H1 (cell line): ENCODE measurements at regions not wholly inside any gene's neighbourhood (a gene's known extent, or its start where the extent isn't known, plus 50 kb on each side); places are given as distances from the start of the nearest gene placed in this dataset.

Experiments used
- CTCF ChIA-PET: fragments of 300-600 bp; sonication (Branson Sonifier 250); formaldehyde crosslinking; loops from one replicate; lab custom pipeline; 2021; ENCODE audit not compliant: partially characterized antibody; lab: Charles Lee
- POLR2A ChIA-PET: fragments of 300-600 bp; sonication (Branson Sonifier 250); formaldehyde crosslinking; loops from one replicate; lab custom pipeline; 2021; ENCODE audit warnings: inconsistent platforms; ENCODE audit not compliant: partially characterized antibody; lab: Charles Lee
- DNase-seq, 2 experiments: peaks; one replicate each; pipeline versions ENCODE4 v3.0.0 to v3.0.0-alpha.2; 2010 to 2022; ENCODE audit warnings: low spot score in 2 of 2, low read depth in 1 of 2, mixed read lengths in 1 of 2
- FAIRE-seq: peaks from 2 replicates; lab custom pipeline; 2011; peaks lifted over from hg19 to GRCh38; lab: Jason Lieb, UNC
- H2AFZ ChIP-seq: 2 replicates; pipeline ENCODE4 v1.8.1; 2012; ENCODE audit warnings: low read length, inconsistent platforms
- H2AK5ac ChIP-seq: 2 replicates; pipeline ENCODE4 v1.6.1; 2013; ENCODE audit warnings: low read depth, low read length
- H2BK120ac ChIP-seq: replicated peaks from 2 replicates; pipeline ENCODE3; 2013; ENCODE audit warnings: low read depth, low read length, inconsistent platforms
- H2BK12ac ChIP-seq: 2 replicates; pipeline ENCODE4 v1.6.1; 2013; ENCODE audit warnings: low read depth, low read length
- H2BK15ac ChIP-seq: 2 replicates; pipeline ENCODE4 v1.6.1; 2013; ENCODE audit warnings: low read length
- H2BK20ac ChIP-seq: 2 replicates; pipeline ENCODE4 v1.6.1; 2013; ENCODE audit warnings: low read length
- H2BK5ac ChIP-seq: 2 replicates; pipeline ENCODE4 v1.6.1; 2013; ENCODE audit warnings: low read depth, low read length
- H3K14ac ChIP-seq: 2 replicates; pipeline ENCODE4 v1.6.1; 2013; ENCODE audit warnings: inconsistent platforms; ENCODE audit not compliant: insufficient read length
- H3K18ac ChIP-seq: 2 replicates; pipeline ENCODE4 v1.6.1; 2013; ENCODE audit warnings: low read length; ENCODE audit errors: extremely low read depth
- H3K23ac ChIP-seq: 2 replicates; pipeline ENCODE4 v1.6.1; 2013; ENCODE audit warnings: inconsistent platforms; ENCODE audit not compliant: insufficient read length
- H3K23me2 ChIP-seq: 2 replicates; pipeline ENCODE4 v1.6.1; 2013; ENCODE audit warnings: low read depth, low read length
- H3K27ac ChIP-seq: 2 replicates; pipeline ENCODE4 v1.6.1; 2011; ENCODE audit warnings: low read depth, low read length, inconsistent platforms
- H3K27me3 ChIP-seq, 4 experiments: replicated peaks in 1 of 4; 1 replicate in 1 of 4; 2 replicates in 3 of 4; pipeline versions ENCODE4 v1.6.1 to v1.8.1; 2011 to 2013; ENCODE audit warnings: low read length in 3 of 4, mild to moderate bottlenecking in 3 of 4, inconsistent platforms in 2 of 4, mixed read lengths in 2 of 4, moderate library complexity in 1 of 4; ENCODE audit not compliant: control insufficient read depth in 3 of 4, insufficient read depth in 3 of 4; ENCODE audit errors: extremely low read depth in 1 of 4
- H3K36me3 ChIP-seq, 4 experiments: 2 replicates each; pipeline versions ENCODE4 v1.6.1 to v1.8.1; 2011 to 2013; ENCODE audit warnings: mild to moderate bottlenecking in 4 of 4, low read length in 3 of 4, moderate library complexity in 2 of 4, control low read depth in 1 of 4, inconsistent platforms in 1 of 4; ENCODE audit not compliant: insufficient read depth in 4 of 4, control insufficient read depth in 2 of 4
- H3K4ac ChIP-seq: replicated peaks from 2 replicates; pipeline ENCODE3; 2013; ENCODE audit warnings: low read length, low read depth, mixed read lengths, inconsistent platforms; ENCODE audit not compliant: insufficient read length
- H3K4me1 ChIP-seq, 4 experiments: replicated peaks in 1 of 4; 1 replicate in 1 of 4; 2 replicates in 3 of 4; pipeline versions ENCODE4 v1.6.1 to v1.8.1; 2011 to 2013; ENCODE audit warnings: low read length in 3 of 4, inconsistent platforms in 2 of 4, mixed read lengths in 1 of 4; ENCODE audit not compliant: insufficient read depth in 4 of 4, control insufficient read depth in 3 of 4
- H3K4me2 ChIP-seq, 2 experiments: 2 replicates each; pipeline versions ENCODE4 v1.6.1 to v1.8.1; 2011 to 2013; ENCODE audit warnings: low read depth in 2 of 2, low read length in 2 of 2, control low read depth in 1 of 2, inconsistent platforms in 1 of 2, mild to moderate bottlenecking in 1 of 2; ENCODE audit not compliant: insufficient read depth in 1 of 2
- H3K4me3 ChIP-seq, 4 experiments: fragments of 200-600, 300-600 bp in 1 of 4; sonication (generic), shearing (Covaris generic), sonication (Bioruptor Twin) in 1 of 4; 2 replicates each; pipeline versions ENCODE4 v1.5.1 to v1.8.1; 2011 to 2016; ENCODE audit warnings: low read length in 4 of 4, low read depth in 3 of 4, control low read depth in 2 of 4, inconsistent platforms in 2 of 4, mild to moderate bottlenecking in 2 of 4, mixed read lengths in 1 of 4, moderate library complexity in 1 of 4; ENCODE audit not compliant: insufficient read depth in 2 of 4; ENCODE audit errors: extremely low read depth in 1 of 4
- H3K56ac ChIP-seq: replicated peaks from 2 replicates; pipeline ENCODE3; 2013; ENCODE audit warnings: low read depth, mild to moderate bottlenecking, mixed read lengths, low read length, inconsistent platforms; ENCODE audit not compliant: insufficient read length
- H3K79me1 ChIP-seq: 2 replicates; pipeline ENCODE4 v1.6.1; 2013; ENCODE audit warnings: low read depth, low read length, control low read depth
- H3K79me2 ChIP-seq, 2 experiments: 2 replicates each; pipeline versions ENCODE4 v1.6.1 to v1.8.1; 2012 to 2013; ENCODE audit warnings: low read length in 2 of 2, mild to moderate bottlenecking in 2 of 2, inconsistent platforms in 1 of 2; ENCODE audit not compliant: insufficient read depth in 2 of 2, control insufficient read depth in 1 of 2
- H3K9ac ChIP-seq, 4 experiments: replicated peaks in 1 of 4; 1 replicate in 1 of 4; 2 replicates in 3 of 4; pipeline versions ENCODE4 v1.6.1 to v1.8.1; 2011 to 2013; ENCODE audit warnings: low read depth in 3 of 4, low read length in 3 of 4, control low read depth in 2 of 4, mild to moderate bottlenecking in 2 of 4, moderate library complexity in 2 of 4, inconsistent platforms in 1 of 4; ENCODE audit errors: extremely low read depth in 1 of 4
- H3K9me3 ChIP-seq, 2 experiments: 2 replicates each; pipeline versions ENCODE4 v1.6.1 to v1.8.1; 2012 to 2013; ENCODE audit warnings: mild to moderate bottlenecking in 2 of 2, moderate library complexity in 2 of 2, control low read depth in 1 of 2, inconsistent platforms in 1 of 2, low read depth in 1 of 2, low read length in 1 of 2, mixed read lengths in 1 of 2; ENCODE audit not compliant: insufficient read depth in 2 of 2
- H4K20me1 ChIP-seq, 2 experiments: replicated peaks in 1 of 2; 2 replicates each; pipeline versions ENCODE3 to v1.8.1; 2011 to 2013; ENCODE audit warnings: inconsistent platforms in 2 of 2, low read length in 2 of 2, mild to moderate bottlenecking in 1 of 2; ENCODE audit not compliant: insufficient read depth in 2 of 2, control insufficient read depth in 1 of 2
- H4K5ac ChIP-seq: 2 replicates; pipeline ENCODE4 v1.6.1; 2013; ENCODE audit warnings: low read length, low read depth, mixed read lengths, inconsistent platforms; ENCODE audit not compliant: insufficient read length
- H4K8ac ChIP-seq: 2 replicates; pipeline ENCODE4 v1.8.0; 2013; ENCODE audit warnings: mild to moderate bottlenecking, moderate library complexity, low read length, inconsistent platforms; ENCODE audit not compliant: insufficient read depth; ENCODE audit errors: extremely low read depth
- H4K91ac ChIP-seq: replicated peaks from 2 replicates; pipeline ENCODE3; 2013; ENCODE audit warnings: low read length, mixed read lengths, inconsistent platforms; ENCODE audit not compliant: insufficient read length
- CHD2 ChIP-seq: IDR thresholded peaks from 2 replicates; pipeline ENCODE4 v1.6.1; 2012; ENCODE audit warnings: low read length, improper control_type of control experiment
- CREB1 ChIP-seq: IDR thresholded peaks from 2 replicates; pipeline ENCODE4 v1.6.1; 2012; ENCODE audit warnings: inconsistent platforms
- EGR1 ChIP-seq: IDR thresholded peaks from 2 replicates; pipeline ENCODE4 v1.6.1; 2011; ENCODE audit warnings: low read depth, low read length, borderline replicate concordance
- EZH2 ChIP-seq: fragments of 200-600 bp; sonication (generic); IDR thresholded peaks from 2 replicates; pipeline ENCODE4 v1.7.1; 2012; ENCODE audit warnings: low read depth, mild to moderate bottlenecking, moderate library complexity, low read length, inconsistent platforms; ENCODE audit not compliant: severe bottlenecking
- HDAC6 ChIP-seq: IDR thresholded peaks from one replicate; pipeline ENCODE4 v1.7.1; 2012; ENCODE audit warnings: low read depth, mild to moderate bottlenecking, inconsistent platforms, low read length, moderate library complexity
- KDM4A ChIP-seq: IDR thresholded peaks from one replicate; pipeline ENCODE4 v1.7.1; 2012; ENCODE audit warnings: low read depth, mild to moderate bottlenecking, moderate library complexity, low read length, inconsistent platforms; ENCODE audit not compliant: severe bottlenecking
- MAFK ChIP-seq: IDR thresholded peaks from 2 replicates; pipeline ENCODE4 v1.6.1; 2012; ENCODE audit warnings: low read depth, mild to moderate bottlenecking, improper control_type of control experiment, low read length
- NANOG ChIP-seq: IDR thresholded peaks from 2 replicates; pipeline ENCODE4 v1.6.1; 2011; ENCODE audit warnings: low read length, low read depth, mild to moderate bottlenecking, inconsistent platforms; ENCODE audit not compliant: insufficient read depth, poor library complexity, severe bottlenecking
- RAD21 ChIP-seq, 2 experiments: IDR thresholded peaks in 1 of 2; conservative IDR thresholded peaks in 1 of 2; 2 replicates each; pipeline ENCODE4 v1.6.1; 2011; ENCODE audit warnings: low read depth in 2 of 2, low read length in 2 of 2, improper control_type of control experiment in 1 of 2, inconsistent platforms in 1 of 2, mild to moderate bottlenecking in 1 of 2, moderate library complexity in 1 of 2
- RBBP5 ChIP-seq: IDR thresholded peaks from 2 replicates; pipeline ENCODE4 v1.7.1; 2012; ENCODE audit warnings: low read depth, mild to moderate bottlenecking, inconsistent platforms, low read length, moderate library complexity, borderline replicate concordance
- RXRA ChIP-seq: IDR thresholded peaks from 2 replicates; pipeline ENCODE4 v1.6.1; 2011; ENCODE audit warnings: low read depth, mild to moderate bottlenecking, low read length, moderate library complexity; ENCODE audit not compliant: insufficient read depth
- SP1 ChIP-seq: IDR thresholded peaks from 2 replicates; pipeline ENCODE4 v1.6.1; 2011; ENCODE audit warnings: low read depth, low read length
- SRF ChIP-seq: IDR thresholded peaks from 2 replicates; pipeline ENCODE4 v1.6.1; 2011; ENCODE audit warnings: mild to moderate bottlenecking, low read depth, low read length, moderate library complexity
- WGBS, 2 experiments: shearing (Covaris generic) in 1 of 2; methylation state at CpG; one replicate each; pipeline versions ENCODE4 v1.1.6 to v1.1.7; 2013 to 2015; ENCODE audit warnings: low lambda C conversion rate in 2 of 2, mixed read lengths in 2 of 2, inconsistent platforms in 1 of 2, low coverage in 1 of 2, missing lambda C conversion rate in 1 of 2; ENCODE audit not compliant: insufficient replicate concordance in 2 of 2, insufficient coverage in 1 of 2, insufficient read length in 1 of 2; ENCODE audit errors: extremely low coverage in 1 of 2, missing lambda C conversion rate in 1 of 2; 5-methylcytosine and 5-hydroxymethylcytosine counted together

DNA sequence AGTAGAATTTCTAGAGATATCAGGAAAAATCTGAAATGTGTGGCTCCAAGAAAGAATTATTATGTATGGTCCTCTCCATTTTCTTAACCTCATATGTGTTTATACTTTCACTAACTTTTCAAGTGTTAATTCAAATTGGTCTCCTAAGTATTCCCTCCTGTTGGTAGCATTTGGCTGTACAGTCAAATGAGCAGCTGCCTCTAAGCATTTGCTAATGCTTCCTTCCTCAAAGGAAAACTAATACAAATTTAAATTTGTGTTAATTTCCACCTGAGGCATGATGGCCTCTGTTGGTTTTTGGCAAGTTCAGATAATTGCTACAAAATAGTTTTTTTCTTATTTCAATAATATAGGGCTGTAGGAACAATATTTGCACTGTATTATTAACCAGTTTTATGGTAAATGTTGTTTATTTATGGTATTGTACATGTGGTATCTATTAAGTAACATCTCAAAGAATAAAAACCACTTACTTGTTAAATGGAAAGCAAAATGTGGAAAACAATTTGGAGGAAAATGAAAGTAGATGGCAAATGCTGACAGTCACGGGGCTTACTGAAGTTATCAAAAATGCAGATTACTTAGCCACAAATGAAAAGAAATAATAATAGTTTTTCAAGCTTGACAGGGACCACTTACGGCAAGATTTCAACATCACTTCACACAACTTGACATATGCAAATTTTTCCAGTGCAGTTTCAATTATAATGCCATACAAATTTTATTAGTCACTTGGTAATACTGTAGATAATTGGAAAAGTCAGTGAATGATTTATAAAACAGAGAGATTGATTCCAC is 299.3 kb upstream of the MEOX2 start:
- 85% methylated on average over 2 of the region's 2 CpGs; no CpG with 5 or more reads in 1 of the 2 experiments for WGBS, 2 experiments
- CTCF ChIA-PET: interaction anchor here (1.0 to 1.3 kb wide), 2 partner anchors 8 to 10 kb away, joined by 3 to 4 read pairs; no protein-coding TSS in a partner anchor

More for the DNA sequence above, 299.3 kb upstream of the MEOX2 start:
- H3K4ac ChIP-seq: no peak overlapping the region
- no peaks in the 10 kb centered on the region for H3K9me3 ChIP-seq
- no peaks in the 10 kb centered on the region for H3K23me2 ChIP-seq
- no peaks in the 10 kb centered on the region for H3K79me2 ChIP-seq
- no peak for FAIRE-seq
- H4K20me1 ChIP-seq: no peaks in the 10 kb centered on the region
- DNase-seq: no peak
- no peak overlapping the region for H3K56ac ChIP-seq
- peaks cover 0 to 1% (median 0%) of the 10 kb centered on the region in 4 experiments; a peak in 1 of 7 replicates for H3K27me3 ChIP-seq
- H3K36me3 ChIP-seq: no peaks in the 10 kb centered on the region
- peak overlapping the region in 1 of 4 experiments; percentile 25; a peak in 1 of 8 replicates for H3K4me3 ChIP-seq
- no peak overlapping the region for H3K23ac ChIP-seq
- H4K91ac ChIP-seq: no peak overlapping the region
- H2BK12ac ChIP-seq: no peak overlapping the region
- POLR2A ChIA-PET: interaction anchor here (0.5 kb wide), 1 partner anchor 633 kb away, joined by 4 read pairs; no protein-coding TSS in a partner anchor
- no peak overlapping the region for H2AFZ ChIP-seq
- no peak overlapping the region for H2BK5ac ChIP-seq
- H4K5ac ChIP-seq: no peak overlapping the region
- H3K18ac ChIP-seq: no peak overlapping the region
- H2BK20ac ChIP-seq: no peak overlapping the region
- H3K9ac ChIP-seq: no peak overlapping the region
- no peak overlapping the region for H4K8ac ChIP-seq
- no peak overlapping the region for H3K4me2 ChIP-seq
- H3K27ac ChIP-seq: no peak overlapping the region
- H3K14ac ChIP-seq: no peak overlapping the region
- no peaks in the 10 kb centered on the region for H3K79me1 ChIP-seq
- no peak overlapping the region for H2BK120ac ChIP-seq
- no peak overlapping the region for H2AK5ac ChIP-seq
- no peak overlapping the region for H2BK15ac ChIP-seq
- peaks cover 0 to 4% (median 3%) of the 10 kb centered on the region in 4 experiments; a peak in 4 of 7 replicates for H3K4me1 ChIP-seq
- TF ChIP-seq MAFK: no peak
- no peak for TF ChIP-seq KDM4A
- no peak for TF ChIP-seq RXRA
- no peak for TF ChIP-seq CHD2
- TF ChIP-seq HDAC6: no peak
- TF ChIP-seq RBBP5: no peak
- no peak for TF ChIP-seq NANOG
- TF ChIP-seq CREB1: no peak
- no peak for TF ChIP-seq SRF
- TF ChIP-seq SP1: no peak
- no peak for TF ChIP-seq RAD21 (IDR thresholded peaks at IDR 0.05 in 1 of 2, conservative IDR thresholded peaks at IDR 0.05 in 1 of 2; ENCODE audit: low read depth in 2 of 2, low read length in 2 of 2)
- no peak for TF ChIP-seq EGR1
- no peak for TF ChIP-seq EZH2
